Kidney (tissue), 13 donors: ENCODE measurements at regions not wholly inside any gene's neighbourhood (a gene's known extent, or its start where the extent isn't known, plus 50 kb on each side); places are given as distances from the start of the nearest gene placed in this dataset.

ENCODE experiments used
- DNase-seq, 5 donors: peaks; one replicate each; pipeline ENCODE4 v3.0.0-alpha.2; 2013 to 2020
- FAIRE-seq: peaks from 2 replicates; lab custom pipeline; 2012; peaks lifted over from hg19 to GRCh38; lab: Jason Lieb, UNC
- H3K27ac ChIP-seq, 2 donors: one replicate each; pipeline ENCODE4 v1.7.0; 2013; ENCODE audit warnings: low read depth in 2 of 2, low read length in 2 of 2, inconsistent platforms in 1 of 2
- H3K27me3 ChIP-seq: one replicate; pipeline ENCODE4 v1.7.1; 2013; ENCODE audit warnings: low read length, inconsistent platforms; ENCODE audit not compliant: control insufficient read depth, insufficient read depth
- H3K36me3 ChIP-seq, 3 donors: one replicate each; pipeline versions ENCODE4 v1.7.0 to v1.7.1; 2013; ENCODE audit warnings: low read length in 3 of 3, control low read depth in 1 of 3, inconsistent platforms in 1 of 3; ENCODE audit not compliant: insufficient read depth in 3 of 3, control insufficient read depth in 2 of 3
- H3K4me1 ChIP-seq, 3 donors: one replicate each; pipeline versions ENCODE4 v1.7.0 to v1.7.1; 2013; ENCODE audit warnings: low read length in 3 of 3, inconsistent platforms in 1 of 3, low read depth in 1 of 3; ENCODE audit not compliant: control insufficient read depth in 2 of 3, insufficient read depth in 2 of 3
- H3K4me3 ChIP-seq, 3 donors: one replicate each; pipeline versions ENCODE4 v1.7.0 to v1.8.1; 2013; ENCODE audit warnings: low read length in 3 of 3, control low read depth in 1 of 3, inconsistent platforms in 1 of 3
- H3K9ac ChIP-seq, 3 donors: one replicate each; pipeline versions ENCODE4 v1.7.0 to v1.7.1; 2013; ENCODE audit warnings: low read length in 3 of 3, control low read depth in 1 of 3, inconsistent platforms in 1 of 3
- H3K9me3 ChIP-seq, 3 donors: one replicate each; pipeline versions ENCODE4 v1.7.0 to v1.7.1; 2013; ENCODE audit warnings: low read length in 3 of 3, control low read depth in 1 of 3, inconsistent platforms in 1 of 3; ENCODE audit not compliant: control insufficient read depth in 2 of 3, insufficient read depth in 1 of 3
- CTCF ChIP-seq: IDR thresholded peaks from 3 replicates; pipeline ENCODE4 v1.5.1; 2012; ENCODE audit warnings: mild to moderate bottlenecking, moderate library complexity, borderline replicate concordance; ENCODE audit not compliant: insufficient read depth; ENCODE audit errors: extremely low read depth
- intact Hi-C: fragments of 100-400 bp; cut with DNase I; formaldehyde crosslinking; loops from one replicate; pipeline ENCODE4 v1.11.1; 2022
- donor health status: control.
- donor health status: control.
- donor health status: control.
- donor health status: control.
- donor health status: control.
- donor health status: DM: yes; HTN: yes; CAD: no.
- donor health status: Normal renal cell carcinoma (clear cell type).

- Histone ChIP-seq H3K9me3 (no peaks in the 10 kb centered on the region), H3K4me1 (no peaks in the 10 kb centered on the region), H3K27ac (no peak overlapping the region), H3K27me3 (no peaks in the 10 kb centered on the region), H3K36me3 (no peaks in the 10 kb centered on the region), H3K4me3 (no peak overlapping the region), H3K9ac (no peak overlapping the region)
- TF ChIP-seq CTCF, result no peak
- FAIRE-seq, result no peak
- intact Hi-C loops, result no loop called here
- no peak for DNase-seq
These were observed 524.4 kb downstream of the PRR16 start for GRCh38 chr5:120988491-120988890.

DNA sequence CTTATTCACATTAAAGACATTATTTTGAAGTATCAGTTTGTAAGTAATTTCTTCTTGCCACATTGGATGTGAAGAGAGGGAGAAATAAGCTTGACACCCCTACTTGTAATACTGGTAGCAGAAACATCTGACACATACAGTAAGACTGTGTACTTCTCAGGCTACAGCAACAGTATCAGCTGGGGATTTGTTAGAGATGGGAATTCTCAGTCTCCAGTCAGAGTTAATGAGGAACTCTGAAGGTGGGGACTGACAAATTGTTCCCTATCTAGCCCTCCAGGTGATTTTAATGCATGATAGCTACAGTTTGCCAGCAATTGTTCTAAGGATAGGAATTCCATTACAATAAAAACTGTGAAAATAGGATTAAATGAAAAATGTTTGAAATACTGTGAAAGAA, 524.8 kb downstream of the PRR16 start:
- no peaks in the 10 kb centered on the region for H3K4me1 ChIP-seq
- FAIRE-seq, result no peak
- DNase-seq, result no peak
- no peak overlapping the region for H3K27ac ChIP-seq
- H3K4me3 ChIP-seq, result no peak overlapping the region
- no peaks in the 10 kb centered on the region for H3K27me3 ChIP-seq
- H3K9ac ChIP-seq, result no peak overlapping the region
- intact Hi-C loops, result no loop called here
- no peaks in the 10 kb centered on the region for H3K9me3 ChIP-seq
- no peak for TF ChIP-seq CTCF
- no peaks in the 10 kb centered on the region for H3K36me3 ChIP-seq

GRCh38 chr5:120991569-120991968, 527.5 kb downstream of the PRR16 start:
- no peaks in the 10 kb centered on the region for H3K36me3 ChIP-seq
- H3K9me3 ChIP-seq, result no peaks in the 10 kb centered on the region
- intact Hi-C loops, result no loop called here
- H3K9ac ChIP-seq, result no peak overlapping the region
- H3K4me1 ChIP-seq, result no peaks in the 10 kb centered on the region
- no peak overlapping the region for H3K27ac ChIP-seq
- H3K4me3 ChIP-seq, result no peak overlapping the region
- FAIRE-seq (no peak), DNase-seq (no peak)
- no peak for TF ChIP-seq CTCF
- H3K27me3 ChIP-seq, result no peaks in the 10 kb centered on the region

GRCh38 chr5:120994112-120994511, 530.0 kb downstream of the PRR16 start:
- DNase-seq (no peak), FAIRE-seq (no peak)
- no peaks in the 10 kb centered on the region for H3K36me3 ChIP-seq
- H3K9ac ChIP-seq, result no peak overlapping the region
- H3K9me3 ChIP-seq, result no peaks in the 10 kb centered on the region
- H3K4me1 ChIP-seq, result no peaks in the 10 kb centered on the region
- no peak overlapping the region for H3K4me3 ChIP-seq
- no peak for TF ChIP-seq CTCF
- intact Hi-C loops, result no loop called here
- H3K27ac ChIP-seq, result no peak overlapping the region
- no peaks in the 10 kb centered on the region for H3K27me3 ChIP-seq
